SK-N-SH (cell line): ENCODE measurements at regions not wholly inside any gene's neighbourhood (a gene's known extent, or its start where the extent isn't known, plus 50 kb on each side); places are given as distances from the start of the nearest gene placed in this dataset.

Source experiments
- CTCF ChIA-PET: fragments of 300-600, 350-600 bp; formaldehyde crosslinking; extraction: SDS; loops from one replicate; lab custom pipeline; 2021; lab: Yijun Ruan, JAX
- POLR2A ChIA-PET: fragments of 350-600 bp; sonication (Branson Sonifier 250); formaldehyde crosslinking; extraction: SDS; loops from one replicate; lab custom pipeline; 2020; ENCODE audit warnings: antibody characterized with exemption, inconsistent platforms; lab: Yijun Ruan, JAX
- DNase-seq: peaks from one replicate; pipeline ENCODE4 v3.0.0; 2012
- H2AFZ ChIP-seq: fragments of 200-600 bp; sonication (generic); 2 replicates; pipeline ENCODE4 v1.8.1; 2016; ENCODE audit warnings: antibody characterized with exemption, mild to moderate bottlenecking, low read depth
- H3F3A ChIP-seq: fragments of 200-600 bp; sonication (generic); replicated peaks from 2 replicates; pipeline ENCODE3; 2016; ENCODE audit warnings: antibody characterized with exemption, mild to moderate bottlenecking; ENCODE audit not compliant: insufficient read depth
- H3K27ac ChIP-seq, 2 experiments: fragments of 200-500 bp in 1 of 2; fragments of 200-600 bp in 1 of 2; sonication (Bioruptor generic) in 1 of 2; sonication (generic), shearing (Covaris generic) in 1 of 2; 2 replicates each; pipeline versions ENCODE4 v1.5.1 to v1.6.1; 2014 to 2016; ENCODE audit warnings: low read depth in 2 of 2, inconsistent platforms in 1 of 2, low read length in 1 of 2, mild to moderate bottlenecking in 1 of 2, mixed read lengths in 1 of 2
- H3K27me3 ChIP-seq: fragments of 200-600 bp; sonication (generic), shearing (Covaris generic); 2 replicates; pipeline ENCODE4 v1.6.1; 2016; ENCODE audit warnings: mixed run types; ENCODE audit not compliant: insufficient read depth
- H3K36me3 ChIP-seq, 2 experiments: fragments of 200-500 bp in 1 of 2; fragments of 200-600 bp in 1 of 2; sonication (Bioruptor generic) in 1 of 2; sonication (generic) in 1 of 2; replicated peaks in 1 of 2; 2 replicates each; pipeline versions ENCODE3 to v1.5.1; 2014 to 2016; ENCODE audit warnings: low read length in 1 of 2, mild to moderate bottlenecking in 1 of 2; ENCODE audit not compliant: insufficient read depth in 2 of 2, control insufficient read depth in 1 of 2
- H3K4me1 ChIP-seq, 2 experiments: fragments of 200-500 bp in 1 of 2; fragments of 200-600 bp in 1 of 2; sonication (Bioruptor generic) in 1 of 2; sonication (generic), shearing (Covaris generic) in 1 of 2; 2 replicates each; pipeline versions ENCODE4 v1.5.1 to v1.6.1; 2014 to 2016; ENCODE audit warnings: low read depth in 1 of 2, low read length in 1 of 2, mixed run types in 1 of 2; ENCODE audit not compliant: insufficient read depth in 2 of 2, control insufficient read depth in 1 of 2
- H3K4me2 ChIP-seq: fragments of 200-600 bp; sonication (generic), shearing (Covaris generic); 2 replicates; pipeline ENCODE4 v1.6.1; 2017; ENCODE audit warnings: mixed run types
- H3K4me3 ChIP-seq, 2 experiments: fragments of 200-500 bp in 1 of 2; fragments of 200-600 bp in 1 of 2; sonication (Bioruptor generic) in 1 of 2; sonication (generic), shearing (Covaris generic) in 1 of 2; 2 replicates each; pipeline versions ENCODE4 v1.5.1 to v1.8.1; 2014 to 2016; ENCODE audit warnings: low read depth in 2 of 2, inconsistent platforms in 1 of 2, low read length in 1 of 2, mild to moderate bottlenecking in 1 of 2, mixed read lengths in 1 of 2, moderate library complexity in 1 of 2
- H3K79me2 ChIP-seq: fragments of 200-600 bp; sonication (generic); 2 replicates; pipeline ENCODE4 v1.8.1; 2017; ENCODE audit warnings: mild to moderate bottlenecking; ENCODE audit not compliant: insufficient read depth
- H3K9ac ChIP-seq: fragments of 200-600 bp; sonication (generic); 2 replicates; pipeline ENCODE4 v1.6.1; 2017; ENCODE audit warnings: mixed run types
- H3K9me2 ChIP-seq: fragments of 200-600 bp; sonication (generic); 2 replicates; pipeline ENCODE4 v1.6.1; 2017; ENCODE audit warnings: mixed run types
- H3K9me3 ChIP-seq: fragments of 200-600 bp; sonication (generic); 2 replicates; pipeline ENCODE4 v1.6.1; 2017; ENCODE audit warnings: mixed run types, mild to moderate bottlenecking, moderate library complexity
- H4K20me1 ChIP-seq: fragments of 200-600 bp; sonication (generic); 2 replicates; pipeline ENCODE4 v1.6.1; 2017; ENCODE audit warnings: mild to moderate bottlenecking, mixed run types; ENCODE audit not compliant: insufficient read depth
- CHD2 ChIP-seq: fragments of 150-350 bp; IDR thresholded peaks from 2 replicates; pipeline ENCODE4 v1.6.1; 2018; ENCODE audit warnings: low read length; ENCODE audit not compliant: partially characterized antibody
- ELF1 ChIP-seq: IDR thresholded peaks from 2 replicates; pipeline ENCODE4 v1.4.0; 2012
- FOXM1 ChIP-seq: IDR thresholded peaks from 2 replicates; pipeline ENCODE4 v1.4.0; 2012; ENCODE audit warnings: low read depth, mild to moderate bottlenecking
- GABPA ChIP-seq: IDR thresholded peaks from 2 replicates; pipeline ENCODE4 v1.4.0; 2012; ENCODE audit warnings: low read depth, mild to moderate bottlenecking
- JUND ChIP-seq: IDR thresholded peaks from 2 replicates; pipeline ENCODE4 v1.4.0; 2012
- MXI1 ChIP-seq: IDR thresholded peaks from 2 replicates; pipeline ENCODE4 v1.6.1; 2012; ENCODE audit warnings: mild to moderate bottlenecking, low read depth, low read length, improper control_type of control experiment
- POLR2AphosphoS5 ChIP-seq: IDR thresholded peaks from 2 replicates; pipeline ENCODE4 v1.6.1; 2012; ENCODE audit warnings: low read depth, low read length
- RXRA ChIP-seq: IDR thresholded peaks from 2 replicates; pipeline ENCODE4 v1.4.0; 2012; ENCODE audit warnings: low read depth, mild to moderate bottlenecking, borderline replicate concordance
- SMC3 ChIP-seq: IDR thresholded peaks from 2 replicates; pipeline ENCODE4 v1.6.1; 2012; ENCODE audit warnings: low read depth, low read length, improper control_type of control experiment
- TAF1 ChIP-seq: IDR thresholded peaks from 2 replicates; pipeline ENCODE4 v1.6.1; 2012; ENCODE audit warnings: low read depth, mild to moderate bottlenecking, low read length, moderate library complexity, borderline replicate concordance
- TCF12 ChIP-seq: IDR thresholded peaks from 2 replicates; pipeline ENCODE4 v1.4.0; 2012
- USF1 ChIP-seq: IDR thresholded peaks from 2 replicates; pipeline ENCODE4 v1.4.0; 2012; ENCODE audit warnings: low read depth, borderline replicate concordance
- USF2 ChIP-seq: fragments of 150-350 bp; IDR thresholded peaks from 2 replicates; pipeline ENCODE4 v1.6.1; 2017; ENCODE audit warnings: antibody characterized with exemption, low read length, low read depth, borderline replicate concordance
- YY1 ChIP-seq: IDR thresholded peaks from 2 replicates; pipeline ENCODE4 v1.4.0; 2012; ENCODE audit warnings: low read depth, mild to moderate bottlenecking
- ZBTB33 ChIP-seq: IDR thresholded peaks from 2 replicates; pipeline ENCODE4 v1.4.0; 2012; ENCODE audit warnings: low read depth, borderline replicate concordance
- WGBS: methylation state at CpG from one replicate; pipeline ENCODE4 v1.1.6; 2017; ENCODE audit warnings: low lambda C conversion rate; 5-methylcytosine and 5-hydroxymethylcytosine counted together
- TF ChIP-seq, protein P1 (sequence below): fragments of 150-350 bp; IDR thresholded peaks from 2 replicates; pipeline ENCODE4 v1.6.1; 2016; ENCODE audit warnings: mild to moderate bottlenecking, low read depth, low read length
- TF ChIP-seq, protein P2 (sequence below): IDR thresholded peaks from 2 replicates; pipeline ENCODE4 v1.6.1; 2012; ENCODE audit warnings: mild to moderate bottlenecking, low read depth, low read length, moderate library complexity

DNA sequence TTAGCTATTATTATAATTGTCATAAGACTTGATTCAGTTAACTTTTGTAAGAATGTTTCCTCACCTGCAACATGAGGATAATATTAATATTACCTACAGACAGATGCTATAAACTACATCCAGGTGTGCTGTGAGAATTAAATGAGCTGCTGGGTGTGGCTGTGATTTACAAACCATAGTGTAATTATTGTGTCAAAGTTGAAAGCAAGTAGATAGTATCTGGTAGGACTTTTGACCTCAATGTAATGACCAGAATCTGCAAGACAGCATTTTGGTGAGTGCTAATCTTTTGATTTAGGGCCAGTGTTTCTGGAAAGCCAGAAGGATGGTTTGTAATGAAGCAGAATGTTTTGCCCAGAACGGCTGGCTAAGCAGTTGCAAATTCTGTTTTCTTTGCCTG is 162.5 kb downstream of the TRMT11 start:
- Histone ChIP-seq H3K27ac (no peak overlapping the region), H3F3A (no peaks in the 10 kb centered on the region), H3K4me3 (no peak overlapping the region), H3K79me2 (no peaks in the 10 kb centered on the region), H3K4me2 (no peak overlapping the region), H2AFZ (no peak overlapping the region)
- CTCF ChIA-PET = interaction anchor here (1.3 kb wide), 1 partner anchor 28 kb away, joined by 3 read pairs; no protein-coding TSS in a partner anchor
- DNase-seq = no peak
- TF ChIP-seq POLR2AphosphoS5 = no peak
- TF ChIP-seq GABPA = no peak
- no peak for TF ChIP-seq ZBTB33
- TF ChIP-seq TCF12 = no peak
- TF ChIP-seq, protein P1, sequence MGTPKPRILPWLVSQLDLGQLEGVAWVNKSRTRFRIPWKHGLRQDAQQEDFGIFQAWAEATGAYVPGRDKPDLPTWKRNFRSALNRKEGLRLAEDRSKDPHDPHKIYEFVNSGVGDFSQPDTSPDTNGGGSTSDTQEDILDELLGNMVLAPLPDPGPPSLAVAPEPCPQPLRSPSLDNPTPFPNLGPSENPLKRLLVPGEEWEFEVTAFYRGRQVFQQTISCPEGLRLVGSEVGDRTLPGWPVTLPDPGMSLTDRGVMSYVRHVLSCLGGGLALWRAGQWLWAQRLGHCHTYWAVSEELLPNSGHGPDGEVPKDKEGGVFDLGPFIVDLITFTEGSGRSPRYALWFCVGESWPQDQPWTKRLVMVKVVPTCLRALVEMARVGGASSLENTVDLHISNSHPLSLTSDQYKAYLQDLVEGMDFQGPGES = no peak
- no peak for TF ChIP-seq TAF1
- TF ChIP-seq USF2 = no peak
- no peak for TF ChIP-seq JUND
- TF ChIP-seq ELF1 = no peak
- TF ChIP-seq, all 33 proteins: peak for 0
- POLR2A ChIA-PET = no interaction called here
- Histone ChIP-seq H3K9me2 (no peaks in the 10 kb centered on the region), H3K4me1 (no peaks in the 10 kb centered on the region), H3K9me3 (no peaks in the 10 kb centered on the region), H3K9ac (no peak overlapping the region), H4K20me1 (no peaks in the 10 kb centered on the region), H3K36me3 (no peaks in the 10 kb centered on the region), H3K27me3 (no peaks in the 10 kb centered on the region)
- WGBS = 56% methylated on average over 1 of the region's 1 CpG

- Histone ChIP-seq H3K27ac (no peak overlapping the region), H3K79me2 (no peaks in the 10 kb centered on the region), H4K20me1 (no peaks in the 10 kb centered on the region), H3K4me2 (no peak overlapping the region), H2AFZ (no peak overlapping the region), H3K4me3 (no peak overlapping the region), H3K9me2 (no peaks in the 10 kb centered on the region), H3K36me3 (no peaks in the 10 kb centered on the region), H3K9me3 (no peaks in the 10 kb centered on the region), H3K9ac (no peak overlapping the region), H3K27me3 (no peaks in the 10 kb centered on the region), H3F3A (no peaks in the 10 kb centered on the region), H3K4me1 (no peaks in the 10 kb centered on the region)
- POLR2A ChIA-PET = no interaction called here
- no peak for DNase-seq
- CTCF ChIA-PET = no interaction called here
- TF ChIP-seq YY1 (no peak), SMC3 (no peak), CHD2 (no peak), POLR2AphosphoS5 (no peak), GABPA (no peak), MXI1 (no peak), USF2 (no peak), FOXM1 (no peak), TAF1 (no peak), RXRA (no peak), USF1 (no peak)
- TF ChIP-seq, protein P2, sequence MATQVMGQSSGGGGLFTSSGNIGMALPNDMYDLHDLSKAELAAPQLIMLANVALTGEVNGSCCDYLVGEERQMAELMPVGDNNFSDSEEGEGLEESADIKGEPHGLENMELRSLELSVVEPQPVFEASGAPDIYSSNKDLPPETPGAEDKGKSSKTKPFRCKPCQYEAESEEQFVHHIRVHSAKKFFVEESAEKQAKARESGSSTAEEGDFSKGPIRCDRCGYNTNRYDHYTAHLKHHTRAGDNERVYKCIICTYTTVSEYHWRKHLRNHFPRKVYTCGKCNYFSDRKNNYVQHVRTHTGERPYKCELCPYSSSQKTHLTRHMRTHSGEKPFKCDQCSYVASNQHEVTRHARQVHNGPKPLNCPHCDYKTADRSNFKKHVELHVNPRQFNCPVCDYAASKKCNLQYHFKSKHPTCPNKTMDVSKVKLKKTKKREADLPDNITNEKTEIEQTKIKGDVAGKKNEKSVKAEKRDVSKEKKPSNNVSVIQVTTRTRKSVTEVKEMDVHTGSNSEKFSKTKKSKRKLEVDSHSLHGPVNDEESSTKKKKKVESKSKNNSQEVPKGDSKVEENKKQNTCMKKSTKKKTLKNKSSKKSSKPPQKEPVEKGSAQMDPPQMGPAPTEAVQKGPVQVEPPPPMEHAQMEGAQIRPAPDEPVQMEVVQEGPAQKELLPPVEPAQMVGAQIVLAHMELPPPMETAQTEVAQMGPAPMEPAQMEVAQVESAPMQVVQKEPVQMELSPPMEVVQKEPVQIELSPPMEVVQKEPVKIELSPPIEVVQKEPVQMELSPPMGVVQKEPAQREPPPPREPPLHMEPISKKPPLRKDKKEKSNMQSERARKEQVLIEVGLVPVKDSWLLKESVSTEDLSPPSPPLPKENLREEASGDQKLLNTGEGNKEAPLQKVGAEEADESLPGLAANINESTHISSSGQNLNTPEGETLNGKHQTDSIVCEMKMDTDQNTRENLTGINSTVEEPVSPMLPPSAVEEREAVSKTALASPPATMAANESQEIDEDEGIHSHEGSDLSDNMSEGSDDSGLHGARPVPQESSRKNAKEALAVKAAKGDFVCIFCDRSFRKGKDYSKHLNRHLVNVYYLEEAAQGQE = no peak
Observed at GRCh38 chr6:126152372-126152745, 166.0 kb downstream of the TRMT11 start.
